H1 (cell line): ENCODE measurements at regions not wholly inside any gene's neighbourhood (a gene's known extent, or its start where the extent isn't known, plus 50 kb on each side); places are given as distances from the start of the nearest gene placed in this dataset.
"Not testable (repeated sequence)": the region's sequence is repeated elsewhere in the genome, so short reads cannot be mapped to it uniquely, and the experiment has no call there.

ENCODE experiments used
- CTCF ChIA-PET: fragments of 300-600 bp; sonication (Branson Sonifier 250); formaldehyde crosslinking; loops from one replicate; lab custom pipeline; 2021; ENCODE audit not compliant: partially characterized antibody; lab: Charles Lee
- POLR2A ChIA-PET: fragments of 300-600 bp; sonication (Branson Sonifier 250); formaldehyde crosslinking; loops from one replicate; lab custom pipeline; 2021; ENCODE audit warnings: inconsistent platforms; ENCODE audit not compliant: partially characterized antibody; lab: Charles Lee
- DNase-seq, 2 experiments: peaks; one replicate each; pipeline versions ENCODE4 v3.0.0 to v3.0.0-alpha.2; 2010 to 2022; ENCODE audit warnings: low spot score in 2 of 2, low read depth in 1 of 2, mixed read lengths in 1 of 2
- FAIRE-seq: peaks from 2 replicates; lab custom pipeline; 2011; peaks lifted over from hg19 to GRCh38; lab: Jason Lieb, UNC
- H2AFZ ChIP-seq: 2 replicates; pipeline ENCODE4 v1.8.1; 2012; ENCODE audit warnings: low read length, inconsistent platforms
- H2AK5ac ChIP-seq: 2 replicates; pipeline ENCODE4 v1.6.1; 2013; ENCODE audit warnings: low read depth, low read length
- H2BK120ac ChIP-seq: replicated peaks from 2 replicates; pipeline ENCODE3; 2013; ENCODE audit warnings: low read depth, low read length, inconsistent platforms
- H2BK12ac ChIP-seq: 2 replicates; pipeline ENCODE4 v1.6.1; 2013; ENCODE audit warnings: low read depth, low read length
- H2BK15ac ChIP-seq: 2 replicates; pipeline ENCODE4 v1.6.1; 2013; ENCODE audit warnings: low read length
- H2BK20ac ChIP-seq: 2 replicates; pipeline ENCODE4 v1.6.1; 2013; ENCODE audit warnings: low read length
- H2BK5ac ChIP-seq: 2 replicates; pipeline ENCODE4 v1.6.1; 2013; ENCODE audit warnings: low read depth, low read length
- H3K14ac ChIP-seq: 2 replicates; pipeline ENCODE4 v1.6.1; 2013; ENCODE audit warnings: inconsistent platforms; ENCODE audit not compliant: insufficient read length
- H3K18ac ChIP-seq: 2 replicates; pipeline ENCODE4 v1.6.1; 2013; ENCODE audit warnings: low read length; ENCODE audit errors: extremely low read depth
- H3K23ac ChIP-seq: 2 replicates; pipeline ENCODE4 v1.6.1; 2013; ENCODE audit warnings: inconsistent platforms; ENCODE audit not compliant: insufficient read length
- H3K23me2 ChIP-seq: 2 replicates; pipeline ENCODE4 v1.6.1; 2013; ENCODE audit warnings: low read depth, low read length
- H3K27ac ChIP-seq: 2 replicates; pipeline ENCODE4 v1.6.1; 2011; ENCODE audit warnings: low read depth, low read length, inconsistent platforms
- H3K27me3 ChIP-seq, 4 experiments: replicated peaks in 1 of 4; 1 replicate in 1 of 4; 2 replicates in 3 of 4; pipeline versions ENCODE4 v1.6.1 to v1.8.1; 2011 to 2013; ENCODE audit warnings: low read length in 3 of 4, mild to moderate bottlenecking in 3 of 4, inconsistent platforms in 2 of 4, mixed read lengths in 2 of 4, moderate library complexity in 1 of 4; ENCODE audit not compliant: control insufficient read depth in 3 of 4, insufficient read depth in 3 of 4; ENCODE audit errors: extremely low read depth in 1 of 4
- H3K36me3 ChIP-seq, 4 experiments: 2 replicates each; pipeline versions ENCODE4 v1.6.1 to v1.8.1; 2011 to 2013; ENCODE audit warnings: mild to moderate bottlenecking in 4 of 4, low read length in 3 of 4, moderate library complexity in 2 of 4, control low read depth in 1 of 4, inconsistent platforms in 1 of 4; ENCODE audit not compliant: insufficient read depth in 4 of 4, control insufficient read depth in 2 of 4
- H3K4ac ChIP-seq: replicated peaks from 2 replicates; pipeline ENCODE3; 2013; ENCODE audit warnings: low read length, low read depth, mixed read lengths, inconsistent platforms; ENCODE audit not compliant: insufficient read length
- H3K4me1 ChIP-seq, 4 experiments: replicated peaks in 1 of 4; 1 replicate in 1 of 4; 2 replicates in 3 of 4; pipeline versions ENCODE4 v1.6.1 to v1.8.1; 2011 to 2013; ENCODE audit warnings: low read length in 3 of 4, inconsistent platforms in 2 of 4, mixed read lengths in 1 of 4; ENCODE audit not compliant: insufficient read depth in 4 of 4, control insufficient read depth in 3 of 4
- H3K4me2 ChIP-seq, 2 experiments: 2 replicates each; pipeline versions ENCODE4 v1.6.1 to v1.8.1; 2011 to 2013; ENCODE audit warnings: low read depth in 2 of 2, low read length in 2 of 2, control low read depth in 1 of 2, inconsistent platforms in 1 of 2, mild to moderate bottlenecking in 1 of 2; ENCODE audit not compliant: insufficient read depth in 1 of 2
- H3K4me3 ChIP-seq, 4 experiments: fragments of 200-600, 300-600 bp in 1 of 4; sonication (generic), shearing (Covaris generic), sonication (Bioruptor Twin) in 1 of 4; 2 replicates each; pipeline versions ENCODE4 v1.5.1 to v1.8.1; 2011 to 2016; ENCODE audit warnings: low read length in 4 of 4, low read depth in 3 of 4, control low read depth in 2 of 4, inconsistent platforms in 2 of 4, mild to moderate bottlenecking in 2 of 4, mixed read lengths in 1 of 4, moderate library complexity in 1 of 4; ENCODE audit not compliant: insufficient read depth in 2 of 4; ENCODE audit errors: extremely low read depth in 1 of 4
- H3K56ac ChIP-seq: replicated peaks from 2 replicates; pipeline ENCODE3; 2013; ENCODE audit warnings: low read depth, mild to moderate bottlenecking, mixed read lengths, low read length, inconsistent platforms; ENCODE audit not compliant: insufficient read length
- H3K79me1 ChIP-seq: 2 replicates; pipeline ENCODE4 v1.6.1; 2013; ENCODE audit warnings: low read depth, low read length, control low read depth
- H3K79me2 ChIP-seq, 2 experiments: 2 replicates each; pipeline versions ENCODE4 v1.6.1 to v1.8.1; 2012 to 2013; ENCODE audit warnings: low read length in 2 of 2, mild to moderate bottlenecking in 2 of 2, inconsistent platforms in 1 of 2; ENCODE audit not compliant: insufficient read depth in 2 of 2, control insufficient read depth in 1 of 2
- H3K9ac ChIP-seq, 4 experiments: replicated peaks in 1 of 4; 1 replicate in 1 of 4; 2 replicates in 3 of 4; pipeline versions ENCODE4 v1.6.1 to v1.8.1; 2011 to 2013; ENCODE audit warnings: low read depth in 3 of 4, low read length in 3 of 4, control low read depth in 2 of 4, mild to moderate bottlenecking in 2 of 4, moderate library complexity in 2 of 4, inconsistent platforms in 1 of 4; ENCODE audit errors: extremely low read depth in 1 of 4
- H3K9me3 ChIP-seq, 2 experiments: 2 replicates each; pipeline versions ENCODE4 v1.6.1 to v1.8.1; 2012 to 2013; ENCODE audit warnings: mild to moderate bottlenecking in 2 of 2, moderate library complexity in 2 of 2, control low read depth in 1 of 2, inconsistent platforms in 1 of 2, low read depth in 1 of 2, low read length in 1 of 2, mixed read lengths in 1 of 2; ENCODE audit not compliant: insufficient read depth in 2 of 2
- H4K20me1 ChIP-seq, 2 experiments: replicated peaks in 1 of 2; 2 replicates each; pipeline versions ENCODE3 to v1.8.1; 2011 to 2013; ENCODE audit warnings: inconsistent platforms in 2 of 2, low read length in 2 of 2, mild to moderate bottlenecking in 1 of 2; ENCODE audit not compliant: insufficient read depth in 2 of 2, control insufficient read depth in 1 of 2
- H4K5ac ChIP-seq: 2 replicates; pipeline ENCODE4 v1.6.1; 2013; ENCODE audit warnings: low read length, low read depth, mixed read lengths, inconsistent platforms; ENCODE audit not compliant: insufficient read length
- H4K8ac ChIP-seq: 2 replicates; pipeline ENCODE4 v1.8.0; 2013; ENCODE audit warnings: mild to moderate bottlenecking, moderate library complexity, low read length, inconsistent platforms; ENCODE audit not compliant: insufficient read depth; ENCODE audit errors: extremely low read depth
- H4K91ac ChIP-seq: replicated peaks from 2 replicates; pipeline ENCODE3; 2013; ENCODE audit warnings: low read length, mixed read lengths, inconsistent platforms; ENCODE audit not compliant: insufficient read length
- CHD2 ChIP-seq: IDR thresholded peaks from 2 replicates; pipeline ENCODE4 v1.6.1; 2012; ENCODE audit warnings: low read length, improper control_type of control experiment
- HDAC6 ChIP-seq: IDR thresholded peaks from one replicate; pipeline ENCODE4 v1.7.1; 2012; ENCODE audit warnings: low read depth, mild to moderate bottlenecking, inconsistent platforms, low read length, moderate library complexity
- JUN ChIP-seq: IDR thresholded peaks from 2 replicates; pipeline ENCODE4 v1.6.1; 2011; ENCODE audit warnings: low read depth, mild to moderate bottlenecking, improper control_type of control experiment, low read length
- MAX ChIP-seq: IDR thresholded peaks from 2 replicates; pipeline ENCODE4 v1.6.1; 2012; ENCODE audit warnings: inconsistent platforms
- SP2 ChIP-seq: IDR thresholded peaks from 2 replicates; pipeline ENCODE4 v1.6.1; 2012; ENCODE audit warnings: mild to moderate bottlenecking, low read length, inconsistent platforms
- WGBS, 2 experiments: shearing (Covaris generic) in 1 of 2; methylation state at CpG; one replicate each; pipeline versions ENCODE4 v1.1.6 to v1.1.7; 2013 to 2015; ENCODE audit warnings: low lambda C conversion rate in 2 of 2, mixed read lengths in 2 of 2, inconsistent platforms in 1 of 2, low coverage in 1 of 2, missing lambda C conversion rate in 1 of 2; ENCODE audit not compliant: insufficient replicate concordance in 2 of 2, insufficient coverage in 1 of 2, insufficient read length in 1 of 2; ENCODE audit errors: extremely low coverage in 1 of 2, missing lambda C conversion rate in 1 of 2; 5-methylcytosine and 5-hydroxymethylcytosine counted together

- TF ChIP-seq CHD2 (no peak), HDAC6 (no peak), SP2 (no peak), JUN (no peak), MAX (no peak)
These were observed 817.0 kb downstream of the CENPC start (continued) for GRCh38 chr4:66728280-66728679.

- H3K9me3 ChIP-seq, H2BK15ac ChIP-seq, H4K8ac ChIP-seq, H2BK20ac ChIP-seq, H3K23ac ChIP-seq, H3K14ac ChIP-seq, H2BK12ac ChIP-seq, H3K4ac ChIP-seq, H4K20me1 ChIP-seq, H2BK120ac ChIP-seq, H3K27me3 ChIP-seq, H3K4me1 ChIP-seq, H2AK5ac ChIP-seq, H2AFZ ChIP-seq, H3K9ac ChIP-seq, H3K27ac ChIP-seq, H3K4me2 ChIP-seq, H3K23me2 ChIP-seq, FAIRE-seq, H3K79me1 ChIP-seq, POLR2A ChIA-PET, H2BK5ac ChIP-seq, H4K5ac ChIP-seq, H3K36me3 ChIP-seq, H4K91ac ChIP-seq, H3K56ac ChIP-seq, CTCF ChIA-PET, H3K79me2 ChIP-seq, H3K4me3 ChIP-seq, H3K18ac ChIP-seq, DNase-seq: not testable (repeated sequence)
- 96% methylated on average over 25 of the region's 30 CpGs; no CpG with 5 or more reads in 1 of the 2 experiments for WGBS, 2 experiments
These were observed 832.9 kb downstream of the CENPC start for GRCh38 chr4:66712301-66712921.
